IPS DF 6.9 (cell line): ENCODE measurements at regions not wholly inside any gene's neighbourhood (a gene's known extent, or its start where the extent isn't known, plus 50 kb on each side); places are given as distances from the start of the nearest gene placed in this dataset.

Experiments used
- DNase-seq: peaks from one replicate; pipeline ENCODE4 v3.0.0-alpha.2; 2013; ENCODE audit warnings: low read depth, low spot score
- H3K27ac ChIP-seq: one replicate; pipeline ENCODE4 v1.5.1; 2013; ENCODE audit warnings: low read length, control low read depth
- H3K27me3 ChIP-seq: 2 replicates; pipeline ENCODE4 v1.6.1; 2013; ENCODE audit warnings: mild to moderate bottlenecking, low read length; ENCODE audit not compliant: control insufficient read depth, insufficient read depth
- H3K36me3 ChIP-seq: 2 replicates; pipeline ENCODE4 v1.6.1; 2013; ENCODE audit warnings: low read length; ENCODE audit not compliant: control insufficient read depth, insufficient read depth
- H3K4me1 ChIP-seq: 2 replicates; pipeline ENCODE4 v1.6.1; 2013; ENCODE audit warnings: low read length; ENCODE audit not compliant: control insufficient read depth, insufficient read depth
- H3K4me3 ChIP-seq: 2 replicates; pipeline ENCODE4 v1.5.1; 2013; ENCODE audit warnings: mild to moderate bottlenecking, low read length
- H3K9me3 ChIP-seq: 2 replicates; pipeline ENCODE4 v1.6.1; 2013; ENCODE audit warnings: low read length, inconsistent platforms; ENCODE audit not compliant: control insufficient read depth, insufficient read depth
- WGBS: extraction: QIAGEN DNeasy Blood & Tissue Kit; methylation state at CpG from one replicate; pipeline ENCODE4 v1.1.7; 2013; ENCODE audit warnings: mixed read lengths, missing lambda C conversion rate; ENCODE audit not compliant: insufficient read length, insufficient coverage; 5-methylcytosine and 5-hydroxymethylcytosine counted together

DNA sequence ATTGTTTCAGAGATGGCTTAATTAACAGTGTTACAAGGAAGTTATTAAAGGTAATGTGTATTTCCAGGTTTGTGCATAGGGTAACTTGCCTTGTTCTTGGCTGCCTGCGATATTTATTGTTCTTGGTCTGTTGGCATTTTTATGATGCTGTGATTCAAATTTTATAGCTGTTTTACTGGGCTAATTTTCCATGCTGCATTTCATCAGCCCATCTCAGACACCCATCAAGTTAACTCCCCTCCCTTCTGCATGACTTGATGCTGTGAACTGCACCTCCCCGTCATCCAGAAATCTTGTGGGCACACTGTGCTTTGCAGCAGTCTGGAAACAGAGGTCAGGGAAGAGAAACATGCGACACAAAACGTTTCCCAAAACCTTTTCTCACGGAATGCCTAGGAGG, 1049.2 kb downstream of the AACS start:
- Histone ChIP-seq H3K9me3 (no peaks in the 10 kb centered on the region), H3K4me1 (no peaks in the 10 kb centered on the region), H3K36me3 (no peaks in the 10 kb centered on the region), H3K27me3 (no peaks in the 10 kb centered on the region), H3K4me3 (no peak overlapping the region), H3K27ac (no peak overlapping the region)
- no CpG with 5 or more reads among the region's 5 CpGs for WGBS
- no peak for DNase-seq

DNA sequence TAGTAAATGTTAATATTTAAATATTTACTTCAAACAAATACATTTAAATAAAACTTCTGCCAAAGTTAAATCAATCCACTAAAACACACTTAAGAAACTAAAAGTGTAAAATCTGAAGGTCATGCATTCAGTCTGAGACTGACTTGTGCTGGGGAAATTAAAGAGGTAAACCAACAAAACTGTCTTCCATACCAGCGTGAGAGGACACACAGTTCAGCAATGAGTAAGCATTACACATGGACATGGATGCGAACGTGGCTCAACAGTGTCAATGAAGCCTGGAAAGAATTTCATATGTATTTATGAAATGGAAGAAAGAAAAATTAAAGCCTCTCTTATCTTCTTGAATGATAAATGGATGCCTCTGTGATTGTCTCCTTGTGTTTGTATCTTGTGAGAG, 1052.3 kb downstream of the AACS start:
- H3K9me3 ChIP-seq: no peaks in the 10 kb centered on the region
- H3K36me3 ChIP-seq: no peaks in the 10 kb centered on the region
- no CpG with 5 or more reads among the region's 3 CpGs for WGBS
- H3K27me3 ChIP-seq: no peaks in the 10 kb centered on the region
- H3K4me3 ChIP-seq: no peak overlapping the region
- no peak for DNase-seq
- H3K27ac ChIP-seq: no peak overlapping the region
- no peaks in the 10 kb centered on the region for H3K4me1 ChIP-seq

DNA sequence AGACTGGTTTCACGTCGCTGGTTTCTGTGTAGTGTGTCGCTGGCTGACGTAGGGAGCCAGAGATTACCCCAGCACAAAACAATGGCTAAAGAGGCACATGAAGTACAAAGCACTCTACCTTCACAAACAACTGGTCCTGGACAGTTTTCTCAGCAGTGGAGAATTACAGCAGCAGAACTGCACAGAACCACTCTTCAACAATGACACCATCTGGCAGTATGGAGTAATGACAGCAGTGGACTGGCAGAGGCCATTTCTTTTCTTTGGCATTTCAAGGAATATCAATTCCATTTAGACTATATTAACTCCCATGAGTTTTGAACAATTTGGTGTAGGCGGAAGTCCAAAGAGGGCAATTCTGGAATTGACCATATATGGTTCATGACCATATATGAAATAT, 1074.1 kb downstream of the AACS start:
- no CpG with 5 or more reads among the region's 5 CpGs for WGBS
- Histone ChIP-seq H3K27me3 (no peaks in the 10 kb centered on the region), H3K36me3 (no peaks in the 10 kb centered on the region), H3K9me3 (peaks cover 2% of the 10 kb centered on the region), H3K27ac (no peak overlapping the region), H3K4me3 (no peak overlapping the region), H3K4me1 (no peaks in the 10 kb centered on the region)
- DNase-seq: no peak

DNA sequence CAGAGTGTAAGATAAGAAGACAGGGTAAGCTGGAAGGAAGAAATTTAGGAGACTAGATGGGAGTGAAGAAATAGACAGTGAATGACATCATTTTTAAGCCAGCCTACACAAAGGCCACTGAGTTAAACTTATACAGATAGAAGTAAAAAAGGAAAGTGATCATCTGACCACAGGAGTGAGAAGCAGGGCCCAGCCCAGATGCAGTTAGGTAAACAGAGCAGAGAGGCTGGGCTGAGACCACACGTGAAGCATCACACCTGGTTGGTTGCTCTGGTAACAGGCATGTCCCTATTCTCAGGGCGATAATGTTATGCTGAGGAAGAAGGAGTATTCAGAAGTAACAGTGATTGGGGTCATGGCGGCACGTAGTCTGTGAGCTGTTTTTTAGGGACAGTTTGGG, 1079.4 kb downstream of the AACS start:
- Histone ChIP-seq H3K4me3 (no peak overlapping the region), H3K27me3 (no peaks in the 10 kb centered on the region), H3K36me3 (no peaks in the 10 kb centered on the region), H3K9me3 (no peaks in the 10 kb centered on the region; the same call in 1 of the 2 replicates), H3K4me1 (no peaks in the 10 kb centered on the region), H3K27ac (no peak overlapping the region)
- no peak for DNase-seq
- WGBS: no CpG with 5 or more reads among the region's 4 CpGs

DNA sequence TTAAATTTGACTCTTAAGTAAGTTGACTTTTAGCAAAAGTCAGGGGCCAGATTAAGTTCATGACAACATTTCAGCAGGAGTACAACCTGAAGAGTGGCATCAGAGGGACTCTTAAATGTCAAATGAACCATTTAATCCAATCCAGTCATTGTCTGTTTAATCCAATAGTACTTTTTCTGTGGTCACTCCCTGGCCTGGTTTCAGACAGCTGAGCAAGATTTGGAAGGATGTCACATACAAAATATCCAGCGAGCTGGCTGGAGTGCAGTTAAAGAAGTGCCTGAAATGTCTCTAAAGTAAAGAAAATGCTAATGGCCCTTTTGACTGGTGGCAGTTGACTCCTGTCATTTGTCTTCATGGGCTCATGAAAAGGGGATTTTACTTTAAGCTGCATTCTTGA, 1082.1 kb downstream of the AACS start:
- DNase-seq: no peak
- H3K36me3 ChIP-seq: no peaks in the 10 kb centered on the region
- no peaks in the 10 kb centered on the region for H3K27me3 ChIP-seq
- no peak overlapping the region for H3K27ac ChIP-seq
- no peak overlapping the region for H3K4me3 ChIP-seq
- WGBS: no CpG with 5 or more reads among the region's 1 CpG
- H3K9me3 ChIP-seq: no peaks in the 10 kb centered on the region
- H3K4me1 ChIP-seq: no peaks in the 10 kb centered on the region

DNA sequence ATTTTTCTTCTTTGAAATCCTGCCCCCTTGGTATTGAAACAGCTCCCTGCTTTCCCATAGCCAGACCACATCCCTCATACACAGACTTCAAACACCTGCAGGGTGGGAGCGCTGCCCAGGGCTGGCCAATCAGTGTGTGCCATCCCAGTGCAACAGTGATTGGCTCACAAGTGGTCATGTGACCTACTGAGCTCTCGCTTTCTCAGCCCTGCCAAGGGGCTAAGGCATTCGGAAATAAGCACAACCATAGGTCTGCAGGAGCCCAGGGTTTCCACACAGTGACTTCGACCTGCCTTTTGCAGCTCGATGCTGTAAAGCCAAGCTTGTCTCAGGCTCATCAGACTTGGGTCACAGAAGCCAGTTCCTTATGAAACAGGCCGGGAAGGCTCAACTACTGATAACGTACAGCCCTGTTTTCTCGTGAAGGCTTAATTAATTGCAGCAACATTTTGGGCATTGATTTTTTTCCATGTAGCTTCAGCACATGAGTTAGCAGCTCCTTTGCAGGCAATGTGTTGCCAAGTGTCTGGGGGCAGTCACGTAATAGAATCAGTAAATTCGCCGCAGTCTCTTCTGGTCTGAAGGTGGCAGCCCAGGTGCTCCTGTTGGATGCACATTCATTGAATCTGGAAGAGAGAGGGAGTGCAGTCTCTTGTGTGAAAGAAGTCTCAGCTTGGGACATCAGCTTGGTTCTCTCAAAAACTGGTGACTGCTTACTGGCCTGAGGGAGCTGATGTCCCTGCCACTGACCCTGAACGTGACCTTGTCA, 1091.8 kb downstream of the AACS start:
- Histone ChIP-seq H3K9me3 (no peaks in the 10 kb centered on the region), H3K4me1 (no peaks in the 10 kb centered on the region), H3K27me3 (no peaks in the 10 kb centered on the region), H3K36me3 (no peaks in the 10 kb centered on the region), H3K4me3 (no peak overlapping the region), H3K27ac (no peak overlapping the region)
- WGBS: no CpG with 5 or more reads among the region's 12 CpGs
- peak; percentile 47 for DNase-seq

DNA sequence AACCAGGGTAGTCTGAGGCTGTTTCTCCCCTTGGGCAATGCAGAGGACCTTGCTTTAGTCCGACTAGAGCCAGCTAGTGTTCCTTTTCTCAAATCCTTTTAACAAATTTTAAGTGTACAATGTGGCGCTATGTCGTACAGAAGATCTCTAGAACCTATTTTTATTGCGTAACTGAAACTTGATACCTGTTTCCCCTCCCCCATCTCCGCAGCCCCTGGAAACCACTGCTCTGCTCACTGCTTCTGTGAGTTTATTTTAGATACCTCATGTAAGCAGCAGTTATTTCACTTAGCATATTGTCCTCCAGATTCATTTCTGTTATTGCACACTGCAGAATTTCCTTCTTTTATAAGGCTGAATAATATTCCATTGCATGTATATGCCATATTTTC, 1092.3 kb downstream of the AACS start:
- no peak overlapping the region for H3K27ac ChIP-seq
- H3K4me3 ChIP-seq: no peak overlapping the region
- H3K36me3 ChIP-seq: no peaks in the 10 kb centered on the region
- no peaks in the 10 kb centered on the region for H3K4me1 ChIP-seq
- no peak for DNase-seq
- H3K9me3 ChIP-seq: no peaks in the 10 kb centered on the region
- WGBS: no CpG with 5 or more reads among the region's 5 CpGs
- H3K27me3 ChIP-seq: no peaks in the 10 kb centered on the region

DNA sequence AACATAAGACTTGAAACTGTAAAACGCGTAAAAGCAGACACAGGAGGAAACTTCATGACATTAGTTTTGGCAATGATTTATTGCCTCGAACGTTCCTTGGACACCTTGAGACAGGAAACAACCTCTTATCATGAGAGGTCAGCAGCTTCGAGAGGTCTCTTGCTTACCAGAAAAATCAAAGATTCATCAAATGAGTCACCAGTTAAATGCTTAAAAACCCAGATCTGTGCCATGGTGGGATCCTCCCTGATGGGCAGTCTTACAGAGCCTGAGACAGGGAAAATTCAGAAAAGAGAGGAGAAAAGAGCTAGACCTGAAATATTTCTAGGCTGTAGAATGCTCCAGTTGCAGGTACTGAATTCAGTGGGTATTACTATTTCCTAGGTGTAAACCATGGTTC, 1093.9 kb downstream of the AACS start:
- Histone ChIP-seq H3K9me3 (no peaks in the 10 kb centered on the region; the same call in 1 of the 2 replicates), H3K27ac (no peak overlapping the region), H3K4me1 (no peaks in the 10 kb centered on the region), H3K27me3 (no peaks in the 10 kb centered on the region), H3K4me3 (no peak overlapping the region), H3K36me3 (no peaks in the 10 kb centered on the region)
- no peak for DNase-seq
- no CpG with 5 or more reads among the region's 5 CpGs for WGBS

DNA sequence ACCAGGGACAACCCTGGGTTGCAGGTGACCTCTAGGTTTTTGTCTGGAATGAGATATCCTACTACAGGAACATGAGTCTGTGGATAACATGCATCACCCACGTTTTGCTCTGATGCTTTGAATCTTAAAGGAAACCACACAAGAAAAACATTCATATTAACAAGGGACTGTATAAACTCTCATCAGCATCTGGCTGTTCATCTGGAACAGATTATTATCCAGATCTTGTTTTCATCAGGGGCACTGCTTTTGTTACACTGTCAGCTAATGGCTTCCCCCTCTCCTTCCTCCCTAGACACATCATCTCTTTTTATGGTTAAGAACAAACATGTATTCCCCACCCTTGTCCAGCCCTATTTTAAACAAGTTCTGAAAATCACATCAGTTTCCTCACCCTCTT, 1095.7 kb downstream of the AACS start:
- no CpG with 5 or more reads among the region's 1 CpG for WGBS
- Histone ChIP-seq H3K27ac (no peak overlapping the region), H3K4me1 (no peaks in the 10 kb centered on the region), H3K4me3 (no peak overlapping the region), H3K9me3 (no peaks in the 10 kb centered on the region; the same call in 1 of the 2 replicates), H3K27me3 (no peaks in the 10 kb centered on the region), H3K36me3 (no peaks in the 10 kb centered on the region)
- DNase-seq: no peak

DNA sequence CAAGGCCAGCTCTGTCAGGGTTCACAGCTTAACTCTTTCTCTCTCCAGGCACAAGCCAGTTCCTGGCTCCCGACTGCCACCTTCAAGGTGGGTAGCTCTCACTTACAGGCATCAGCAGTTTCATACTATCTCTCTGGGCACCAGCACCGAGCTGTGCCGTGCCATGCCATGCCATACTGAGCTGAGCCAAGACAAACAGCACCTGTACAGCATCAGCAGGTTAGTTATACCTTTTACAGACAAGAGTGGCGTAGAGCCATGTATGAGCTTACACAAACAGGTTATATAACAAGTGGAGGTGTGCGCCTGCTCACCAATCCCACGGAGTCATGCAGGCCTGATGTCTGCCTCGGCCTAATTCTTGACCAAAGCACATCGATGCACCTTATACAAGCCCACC, 1098.7 kb downstream of the AACS start:
- H3K27me3 ChIP-seq: no peaks in the 10 kb centered on the region; the same call in 1 of the 2 replicates
- H3K9me3 ChIP-seq: no peaks in the 10 kb centered on the region; the same call in 1 of the 2 replicates
- no peak overlapping the region for H3K27ac ChIP-seq
- no peaks in the 10 kb centered on the region for H3K4me1 ChIP-seq
- DNase-seq: no peak
- H3K36me3 ChIP-seq: no peaks in the 10 kb centered on the region
- WGBS: no CpG with 5 or more reads among the region's 8 CpGs
- H3K4me3 ChIP-seq: no peak overlapping the region

DNA sequence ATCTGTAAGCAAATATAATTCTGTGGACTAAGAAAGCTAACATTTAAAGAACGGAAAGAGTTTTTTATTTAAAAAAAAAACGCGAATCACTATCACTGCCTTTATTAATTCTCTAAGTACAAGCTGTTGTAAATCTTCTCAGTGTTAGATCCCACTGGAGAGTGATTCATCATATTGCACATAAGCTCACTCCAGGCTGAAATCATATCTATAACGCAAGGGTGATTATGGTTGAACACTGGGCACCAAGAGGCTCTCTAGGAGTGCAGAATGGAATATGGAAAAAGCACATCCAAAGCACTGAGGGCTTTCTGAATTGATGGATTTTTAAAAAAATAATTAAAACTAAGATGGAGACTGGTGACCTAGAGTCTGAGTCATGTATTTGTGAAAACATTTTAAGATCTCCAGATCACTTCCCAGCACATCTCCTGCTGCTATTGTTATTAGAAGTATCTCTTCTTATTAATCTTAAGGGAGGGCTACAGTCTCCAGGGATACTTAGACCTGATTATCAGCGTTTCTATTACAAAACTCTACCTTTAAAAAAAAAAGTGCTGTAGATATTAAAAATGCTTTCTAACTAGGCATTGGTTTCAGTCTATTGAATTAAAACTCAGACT, 1106.8 kb downstream of the AACS start:
- no CpG with 5 or more reads among the region's 5 CpGs for WGBS
- no peak overlapping the region for H3K4me3 ChIP-seq

More for the DNA sequence above, 1106.8 kb downstream of the AACS start:
- no peaks in the 10 kb centered on the region; the same call in 1 of the 2 replicates for H3K27me3 ChIP-seq
- H3K9me3 ChIP-seq: no peaks in the 10 kb centered on the region
- H3K4me1 ChIP-seq: no peaks in the 10 kb centered on the region
- H3K36me3 ChIP-seq: no peaks in the 10 kb centered on the region
- H3K27ac ChIP-seq: no peak overlapping the region
- no peak for DNase-seq
